ENCODE measurements at regions not wholly inside any gene's neighbourhood (a gene's known extent, or its start where the extent isn't known, plus 50 kb on each side); places are given as distances from the start of the nearest gene placed in this dataset.

GRCh38 chr5:118596255-118596654 is 392.1 kb downstream of the DTWD2 start:
- Mint-ChIP-seq H3K36me3 (ENCODE audit: insufficient read depth in 1 of 3, low read depth in 3 of 3) (no peaks in the 10 kb centered on the region), H3K4me1 (no peaks in the 10 kb centered on the region), H3K9me3 (no peaks in the 10 kb centered on the region; a peak in 1 of 5 replicates), H3K4me3 (no peak overlapping the region), H3K27me3 (ENCODE audit: low read depth) (no peaks in the 10 kb centered on the region), H3K27ac (no peak overlapping the region)
- H4K20me1 ChIP-seq (ENCODE audit: control insufficient read depth, insufficient read depth, insufficient read length): no peaks in the 10 kb centered on the region
- H3K9me3 ChIP-seq (ENCODE audit: control insufficient read depth, low read depth, low read length): no peaks in the 10 kb centered on the region
- H3K79me2 ChIP-seq (ENCODE audit: insufficient read depth, low read length): no peaks in the 10 kb centered on the region
- H2BK15ac ChIP-seq (ENCODE audit: low read depth, low read length): no peak overlapping the region
- H4K8ac ChIP-seq (replicated peaks; ENCODE audit: insufficient read length, low read depth, low read length): no peak overlapping the region
- H3K4me1 ChIP-seq (ENCODE audit: insufficient read depth, low read length): no peaks in the 10 kb centered on the region
- no peak overlapping the region for H3K14ac ChIP-seq (ENCODE audit: insufficient read depth, low read length)
- H4K91ac ChIP-seq (ENCODE audit: insufficient read length, low read depth, low read length): no peak overlapping the region
- no peak overlapping the region for H2AK5ac ChIP-seq (ENCODE audit: insufficient read length, low read length)
- no peak overlapping the region for H2BK5ac ChIP-seq (ENCODE audit: insufficient read length, low read length)
- no peak for DNase-seq
- H4K5ac ChIP-seq (ENCODE audit: insufficient read length, low read depth, low read length): no peak overlapping the region
- no peak overlapping the region for H3K23ac ChIP-seq (ENCODE audit: insufficient read length, low read depth, low read length)
- H3K27me3 ChIP-seq (ENCODE audit: insufficient read depth, low read length): no peaks in the 10 kb centered on the region
- no CpG with 5 or more reads among the region's 4 CpGs for WGBS (ENCODE audit: extremely low coverage, insufficient read length, low lambda C conversion rate)
- H2AFZ ChIP-seq (ENCODE audit: low read length): no peak overlapping the region
- H3K56ac ChIP-seq (ENCODE audit: insufficient read length, low read depth, low read length): no peak overlapping the region
- no peak overlapping the region for H2BK120ac ChIP-seq (ENCODE audit: low read depth, low read length, poor library complexity, severe bottlenecking)
- H3K4ac ChIP-seq (ENCODE audit: low read depth, low read length): no peak overlapping the region
- no peaks in the 10 kb centered on the region for H3K79me1 ChIP-seq (ENCODE audit: insufficient read depth, low read depth, low read length, poor library complexity, severe bottlenecking)
- no peak overlapping the region for H3T11ph ChIP-seq (ENCODE audit: low read length)
- no peak overlapping the region for H3K18ac ChIP-seq (ENCODE audit: insufficient read length, low read depth, low read length)
- no peak overlapping the region for H2BK12ac ChIP-seq (ENCODE audit: insufficient read length, low read depth, low read length)
- H3K9ac ChIP-seq (ENCODE audit: extremely low read depth, insufficient read length, low read length): no peak overlapping the region
- H2BK20ac ChIP-seq (ENCODE audit: low read depth, low read length, poor library complexity, severe bottlenecking): no peak overlapping the region
- no peak for TF ChIP-seq CTCF (conservative IDR thresholded peaks at IDR 0.05)
- H3K23me2 ChIP-seq (ENCODE audit: insufficient read length, low read depth, low read length, poor library complexity, severe bottlenecking): no peaks in the 10 kb centered on the region
- no peak overlapping the region for H3K27ac ChIP-seq (ENCODE audit: insufficient read length, low read depth, low read length)
- H3K4me2 ChIP-seq (ENCODE audit: insufficient read depth, insufficient read length, low read length): no peak overlapping the region
